GM12878 (cell line): ENCODE measurements at regions not wholly inside any gene's neighbourhood (a gene's known extent, or its start where the extent isn't known, plus 50 kb on each side); places are given as distances from the start of the nearest gene placed in this dataset.

ENCODE experiments used
- ATAC-seq: fragments of 200-7000 bp; cut with Tn5 transposase; 3 replicates; pipeline ENCODE4 v1.9.1; 2020; ENCODE audit warnings: mild to moderate bottlenecking, moderate library complexity
- BruUV-seq: library from RNA; stranded (reverse); fragments of 400-500 nt; replicated peaks from 2 replicates; lab custom pipeline; 2021; lab: Mats Ljungman, UMichigan
- CTCF ChIA-PET: fragments of 300-600 bp; sonication (Branson Sonifier 250); formaldehyde crosslinking; extraction: SDS; loops from one replicate; lab custom pipeline; 2021; ENCODE audit warnings: inconsistent platforms; lab: Yijun Ruan, JAX
- POLR2A ChIA-PET: fragments of 350-600 bp; formaldehyde crosslinking; extraction: SDS; loops from one replicate; lab custom pipeline; 2021; ENCODE audit warnings: inconsistent platforms; lab: Charles Lee
- RAD21 ChIA-PET: fragments of 300-600 bp; sonication (Branson Sonifier 250); formaldehyde crosslinking; loops from one replicate; lab custom pipeline; 2023; ENCODE audit warnings: antibody characterized with exemption; ENCODE audit not compliant: unreplicated experiment; lab: Charles Lee
- SMC1A ChIA-PET: fragments of 300-600 bp; sonication (Branson Sonifier 250); formaldehyde crosslinking; loops from one replicate; lab custom pipeline; 2023; ENCODE audit not compliant: unreplicated experiment, uncharacterized antibody; lab: Charles Lee
- DNase-seq: peaks from one replicate; pipeline ENCODE4 v3.0.0-alpha.2; 2011; ENCODE audit warnings: low read depth, low spot score
- FAIRE-seq: peaks from 3 replicates; lab custom pipeline; 2011; peaks lifted over from hg19 to GRCh38; lab: Jason Lieb, UNC
- H2AFZ ChIP-seq: 2 replicates; pipeline ENCODE4 v1.6.0; 2011; ENCODE audit warnings: low read depth, low read length, control low read depth; ENCODE audit not compliant: control insufficient read depth
- H3K27ac ChIP-seq: 2 replicates; pipeline ENCODE4 v1.5.1; 2011; ENCODE audit warnings: control low read depth; ENCODE audit not compliant: control insufficient read depth, insufficient read depth
- H3K27me3 ChIP-seq, 2 experiments: replicated peaks in 1 of 2; 2 replicates each; pipeline versions ENCODE4 v1.6.0 to v1.6.1; 2011; ENCODE audit warnings: low read length in 1 of 2; ENCODE audit not compliant: control insufficient read depth in 2 of 2, insufficient read depth in 2 of 2
- H3K36me3 ChIP-seq, 2 experiments: 2 replicates each; pipeline ENCODE4 v1.5.1; 2011; ENCODE audit warnings: low read length in 1 of 2; ENCODE audit not compliant: control insufficient read depth in 2 of 2, insufficient read depth in 2 of 2
- H3K4me1 ChIP-seq: 2 replicates; pipeline ENCODE4 v1.6.1; 2011; ENCODE audit warnings: mild to moderate bottlenecking, low read length, moderate library complexity, mixed read lengths; ENCODE audit not compliant: control insufficient read depth, insufficient read depth
- H3K4me2 ChIP-seq: 2 replicates; pipeline ENCODE4 v1.6.0; 2011; ENCODE audit warnings: control low read depth; ENCODE audit not compliant: control insufficient read depth, insufficient read depth
- H3K4me3 ChIP-seq: fragments of 200-600 bp; sonication (generic); 2 replicates; pipeline ENCODE4 v1.5.1; 2016
- H3K79me2 ChIP-seq: 2 replicates; pipeline ENCODE4 v1.6.0; 2011; ENCODE audit warnings: low read length; ENCODE audit not compliant: control insufficient read depth, insufficient read depth
- H3K9ac ChIP-seq: 2 replicates; pipeline ENCODE4 v1.8.0; 2011; ENCODE audit warnings: low read length, control low read depth, mixed read lengths; ENCODE audit not compliant: control insufficient read depth, insufficient read depth
- H3K9me3 ChIP-seq: replicated peaks from 3 replicates; pipeline ENCODE4 v1.5.1; 2011; ENCODE audit warnings: mild to moderate bottlenecking, low read length; ENCODE audit not compliant: control insufficient read depth, insufficient read depth
- H4K20me1 ChIP-seq: 2 replicates; pipeline ENCODE4 v1.6.0; 2011; ENCODE audit not compliant: control insufficient read depth, insufficient read depth
- CBX3 ChIP-seq: fragments of 200-600 bp; sonication (generic); IDR thresholded peaks from 2 replicates; pipeline ENCODE4 v1.6.1; 2016; ENCODE audit warnings: low read depth, borderline replicate concordance
- CBX5 ChIP-seq: sonication (generic); IDR thresholded peaks from 2 replicates; pipeline ENCODE4 v1.6.1; 2016; ENCODE audit warnings: low read depth, moderate library complexity, mild to moderate bottlenecking, inconsistent platforms
- CREM ChIP-seq: IDR thresholded peaks from 2 replicates; pipeline ENCODE4 v1.6.1; 2014; ENCODE audit warnings: antibody characterized with exemption, low read depth
- FOS ChIP-seq: IDR thresholded peaks from 3 replicates; pipeline ENCODE4 v1.6.1; 2011; ENCODE audit warnings: borderline replicate concordance; ENCODE audit not compliant: insufficient read length; ENCODE audit errors: extremely low read depth
- JUND ChIP-seq: IDR thresholded peaks from 2 replicates; pipeline ENCODE4 v1.6.1; 2012; ENCODE audit warnings: low read depth, mild to moderate bottlenecking, low read length, improper control_type of control experiment, moderate library complexity
- KDM1A ChIP-seq: fragments of 200-600 bp; sonication (generic); IDR thresholded peaks from 2 replicates; pipeline ENCODE4 v1.6.1; 2016; ENCODE audit warnings: borderline replicate concordance
- NBN ChIP-seq: fragments of 450-650 bp; IDR thresholded peaks from 2 replicates; pipeline ENCODE4 v1.6.1; 2016
- NFYA ChIP-seq: IDR thresholded peaks from 2 replicates; pipeline ENCODE4 v1.6.1; 2011; ENCODE audit warnings: low read depth, mild to moderate bottlenecking, low read length, improper control_type of control experiment, borderline replicate concordance
- POU2F2 ChIP-seq: IDR thresholded peaks from 3 replicates; pipeline ENCODE4 v1.6.1; 2011; ENCODE audit warnings: low read depth, mild to moderate bottlenecking, low read length, borderline replicate concordance
- SMARCA5 ChIP-seq: fragments of 450-650 bp; IDR thresholded peaks from 2 replicates; pipeline ENCODE4 v1.6.1; 2017; ENCODE audit warnings: mild to moderate bottlenecking
- SREBF1 ChIP-seq: IDR thresholded peaks from 2 replicates; pipeline ENCODE4 v1.6.1; 2012; ENCODE audit warnings: mild to moderate bottlenecking, low read length
- SRF ChIP-seq, 2 experiments: IDR thresholded peaks; 2 replicates each; pipeline ENCODE4 v1.6.1; 2011; ENCODE audit warnings: low read depth in 2 of 2, low read length in 2 of 2, mild to moderate bottlenecking in 1 of 2, moderate library complexity in 1 of 2
- STAT1 ChIP-seq: fragments of 450-650 bp; conservative IDR thresholded peaks from 2 replicates; pipeline ENCODE4 v1.6.1; 2014; ENCODE audit warnings: antibody characterized with exemption, mild to moderate bottlenecking
- TAF1 ChIP-seq: IDR thresholded peaks from 2 replicates; pipeline ENCODE4 v1.6.1; 2011; ENCODE audit warnings: mild to moderate bottlenecking, low read depth, low read length, borderline replicate concordance
- WGBS: methylation state at CpG from one replicate; pipeline ENCODE4 v1.1.6; 2016; ENCODE audit warnings: low lambda C conversion rate; ENCODE audit not compliant: insufficient replicate concordance, insufficient coverage; ENCODE audit errors: missing lambda C conversion rate; 5-methylcytosine and 5-hydroxymethylcytosine counted together
- in situ Hi-C: fragments of 300-500 bp; cut with MboI; formaldehyde crosslinking; loops from 9 replicates; pipeline ENCODE4 v1.14.3; 2018; ENCODE audit warnings: mixed read lengths
- intact Hi-C: fragments of 100-400 bp; cut with micrococcal nuclease; formaldehyde crosslinking; loops from one replicate; pipeline ENCODE4 v1.14.2; 2022; ENCODE audit not compliant: unreplicated experiment
- TF ChIP-seq, protein P1 (sequence below): fragments of 450-650 bp; formaldehyde crosslinking; IDR thresholded peaks from 2 replicates; pipeline ENCODE4 v1.4.0; 2022; ENCODE audit warnings: mild to moderate bottlenecking, moderate library complexity

DNA sequence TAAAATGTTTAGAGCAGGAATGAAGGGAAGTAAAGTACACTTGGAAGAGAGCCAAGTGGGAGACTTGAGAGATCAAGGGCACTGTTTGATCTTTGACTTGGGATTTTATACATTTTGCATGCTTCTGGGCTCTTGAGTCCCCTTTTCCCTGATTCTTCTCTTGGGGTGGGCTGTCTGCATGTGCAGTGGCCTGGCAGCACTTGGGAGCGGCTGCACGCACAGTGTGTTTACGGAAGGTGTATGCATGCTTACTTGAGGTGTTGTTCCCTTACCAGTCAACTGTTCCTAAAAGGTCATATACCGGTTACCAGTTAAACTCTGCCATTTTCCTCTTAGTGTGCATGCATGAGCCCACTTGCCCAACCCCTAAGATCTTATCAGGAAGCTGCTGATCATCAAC, 377.7 kb downstream of the CYLC2 start:
- WGBS: 25% methylated on average over 4 of the region's 4 CpGs
- DNase-seq (no peak), ATAC-seq (no peak), FAIRE-seq (no peak)
- H3K4me3 ChIP-seq: no peak overlapping the region
- BruUV-seq: no TSS peak
- no peak overlapping the region for H3K9ac ChIP-seq
- no peak for TF ChIP-seq FOS
- no peak for TF ChIP-seq SRF (IDR thresholded peaks at IDR 0.05; ENCODE audit: low read depth in 2 of 2, low read length in 2 of 2)
- no peak for TF ChIP-seq KDM1A
- no peak for TF ChIP-seq NBN
- no peak for TF ChIP-seq SREBF1
- no peak for TF ChIP-seq JUND
- no peak for TF ChIP-seq STAT1
- TF ChIP-seq CBX3: no peak
- TF ChIP-seq POU2F2: no peak
- TF ChIP-seq CREM: no peak
- TF ChIP-seq TAF1: no peak
- TF ChIP-seq, protein P1, sequence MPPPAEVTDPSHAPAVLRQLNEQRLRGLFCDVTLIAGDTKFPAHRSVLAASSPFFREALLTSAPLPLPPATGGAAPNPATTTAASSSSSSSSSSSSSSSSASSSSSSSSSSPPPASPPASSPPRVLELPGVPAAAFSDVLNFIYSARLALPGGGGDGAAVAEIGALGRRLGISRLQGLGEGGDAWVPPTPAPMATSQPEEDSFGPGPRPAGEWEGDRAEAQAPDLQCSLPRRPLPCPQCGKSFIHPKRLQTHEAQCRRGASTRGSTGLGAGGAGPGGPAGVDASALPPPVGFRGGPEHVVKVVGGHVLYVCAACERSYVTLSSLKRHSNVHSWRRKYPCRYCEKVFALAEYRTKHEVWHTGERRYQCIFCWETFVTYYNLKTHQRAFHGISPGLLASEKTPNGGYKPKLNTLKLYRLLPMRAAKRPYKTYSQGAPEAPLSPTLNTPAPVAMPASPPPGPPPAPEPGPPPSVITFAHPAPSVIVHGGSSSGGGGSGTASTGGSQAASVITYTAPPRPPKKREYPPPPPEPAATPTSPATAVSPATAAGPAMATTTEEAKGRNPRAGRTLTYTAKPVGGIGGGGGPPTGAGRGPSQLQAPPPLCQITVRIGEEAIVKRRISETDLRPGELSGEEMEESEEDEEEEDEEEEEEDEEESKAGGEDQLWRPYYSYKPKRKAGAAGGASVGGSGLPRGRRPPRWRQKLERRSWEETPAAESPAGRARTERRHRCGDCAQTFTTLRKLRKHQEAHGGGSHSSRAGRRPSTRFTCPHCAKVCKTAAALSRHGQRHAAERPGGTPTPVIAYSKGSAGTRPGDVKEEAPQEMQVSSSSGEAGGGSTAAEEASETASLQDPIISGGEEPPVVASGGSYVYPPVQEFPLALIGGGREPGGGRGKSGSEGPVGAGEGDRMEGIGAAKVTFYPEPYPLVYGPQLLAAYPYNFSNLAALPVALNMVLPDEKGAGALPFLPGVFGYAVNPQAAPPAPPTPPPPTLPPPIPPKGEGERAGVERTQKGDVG: no peak
- no peak for TF ChIP-seq CBX5
- no peak for TF ChIP-seq NFYA
- TF ChIP-seq SMARCA5: no peak
- H3K79me2 ChIP-seq: no peaks in the 10 kb centered on the region
- H3K9me3 ChIP-seq: no peaks in the 10 kb centered on the region
- SMC1A ChIA-PET: no interaction called here
- intact Hi-C loops (no loop called here), in situ Hi-C loops (no loop called here)
- no peak overlapping the region for H3K27ac ChIP-seq
- POLR2A ChIA-PET: no interaction called here
- H3K4me1 ChIP-seq: no peaks in the 10 kb centered on the region
- H3K4me2 ChIP-seq: no peak overlapping the region
- H4K20me1 ChIP-seq: no peaks in the 10 kb centered on the region
- no peaks in the 10 kb centered on the region for H3K27me3 ChIP-seq
- no peak overlapping the region for H2AFZ ChIP-seq
- CTCF ChIA-PET: no interaction called here
- RAD21 ChIA-PET: no interaction called here
- no peaks in the 10 kb centered on the region for H3K36me3 ChIP-seq
